HG03108 (cell line): ENCODE measurements at regions not wholly inside any gene's neighbourhood (a gene's known extent, or its start where the extent isn't known, plus 50 kb on each side); places are given as distances from the start of the nearest gene placed in this dataset.
"Not testable (repeated sequence)": the region's sequence is repeated elsewhere in the genome, so short reads cannot be mapped to it uniquely, and the experiment has no call there.

Experiments used
- ATAC-seq: cut with Tn5 transposase; IDR thresholded peaks from one replicate; pipeline ENCODE4 v1.9.1; 2021; ENCODE audit warnings: moderate library complexity; ENCODE audit not compliant: unreplicated experiment

GRCh38 chr22:48083502-48083901 lies 1321.1 kb downstream of the TBC1D22A start:
- ATAC-seq = no peak

DNA sequence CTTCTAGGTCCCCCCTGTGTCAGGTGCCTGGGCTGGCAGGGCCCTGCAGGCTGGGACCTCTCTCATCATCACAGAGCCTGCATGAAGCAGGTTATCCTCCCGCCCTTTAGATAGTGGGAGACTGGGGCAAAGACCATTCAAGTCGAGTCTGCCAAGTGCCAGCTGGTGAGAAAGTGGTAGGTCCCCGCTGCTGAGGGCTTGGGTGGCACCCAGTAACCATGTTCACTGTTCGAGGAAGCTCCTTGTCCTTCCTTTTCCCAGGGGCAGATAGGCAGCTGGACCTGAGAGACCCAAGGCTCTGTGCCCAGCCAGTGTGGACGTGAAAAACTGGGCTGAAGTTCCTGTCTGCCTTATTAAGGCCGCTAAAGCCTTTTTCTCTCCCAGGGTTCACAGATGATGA lies 1319.8 kb downstream of the TBC1D22A start:
- ATAC-seq = no peak

DNA sequence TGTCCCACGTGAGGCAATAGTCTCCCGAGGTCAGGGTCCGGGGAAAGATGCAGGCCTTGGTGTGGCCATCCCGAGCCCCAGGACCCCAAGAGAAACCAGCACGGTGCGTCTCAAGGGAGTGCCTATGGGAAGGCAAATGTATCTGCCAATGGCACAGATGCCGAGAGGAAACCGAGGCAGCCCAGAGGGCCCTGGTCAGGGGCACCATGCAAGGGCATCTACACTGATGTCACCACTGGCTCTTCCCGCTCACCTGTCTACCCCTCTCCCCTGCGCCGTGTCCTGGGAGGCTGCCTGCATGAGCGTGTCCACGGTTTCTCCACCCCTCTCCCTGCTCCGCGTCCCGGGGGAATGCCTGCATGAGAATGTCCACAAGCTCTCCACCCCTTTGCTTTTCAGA lies 1318.8 kb downstream of the TBC1D22A start:
- ATAC-seq = no peak

DNA sequence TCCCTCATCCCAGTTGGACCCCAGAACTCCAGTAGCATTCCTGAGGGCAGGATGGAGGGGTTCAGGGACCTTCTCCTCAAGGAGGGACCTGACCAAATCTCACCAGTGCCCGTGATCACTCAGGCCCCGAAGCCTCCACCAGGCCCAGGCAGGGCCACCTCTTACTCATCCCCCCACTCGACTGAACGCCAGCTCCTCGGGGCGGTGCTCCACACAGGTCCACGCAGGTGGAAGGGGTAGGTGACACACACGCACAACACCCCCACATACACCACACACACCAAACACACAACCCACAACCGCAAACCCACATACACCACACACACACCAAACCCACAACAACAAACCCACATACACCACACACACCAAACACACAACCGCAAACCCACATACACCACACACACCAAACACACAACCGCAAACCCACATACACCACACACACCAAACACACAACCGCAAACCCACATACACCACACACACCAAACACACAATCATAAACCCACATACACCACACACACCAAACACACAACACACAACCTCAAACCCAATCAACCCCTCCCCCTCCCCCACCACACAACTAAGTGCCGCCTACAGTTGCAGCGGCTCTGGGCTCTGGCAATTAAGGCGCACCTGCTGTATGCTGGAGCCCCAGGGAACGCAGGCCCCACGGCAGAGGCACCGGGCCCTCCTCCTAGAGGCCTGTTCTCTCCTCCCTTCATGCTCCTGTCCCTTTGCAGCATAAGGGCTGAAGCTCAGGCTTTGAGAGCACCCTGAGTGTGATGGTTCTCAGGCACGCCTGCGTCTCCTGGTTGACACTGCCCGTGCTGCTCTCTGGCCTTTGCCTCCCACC lies 1318.1 kb downstream of the TBC1D22A start:
- ATAC-seq = no peak

GRCh38 chr22:48079505-48080290 lies 1317.2 kb downstream of the TBC1D22A start:
- no peak for ATAC-seq

DNA sequence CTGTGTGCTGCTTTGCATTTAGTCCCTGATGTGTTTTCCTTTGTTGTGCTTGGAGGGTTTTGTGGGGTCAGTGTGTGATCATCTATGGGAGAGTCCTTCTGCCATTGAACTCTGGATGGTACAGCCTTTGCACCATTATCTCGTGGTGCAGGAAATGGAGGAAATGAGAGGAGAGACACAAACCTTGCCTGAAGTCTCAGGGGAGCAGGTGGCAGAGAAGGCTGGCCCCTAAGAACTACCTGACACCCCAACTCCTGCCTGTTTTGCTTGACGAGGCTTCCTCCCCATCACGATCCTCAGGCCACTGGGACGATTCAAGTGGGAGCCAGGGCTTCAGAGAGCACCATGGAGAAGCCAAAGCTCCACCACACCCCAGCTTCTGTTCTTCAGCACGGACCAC lies 1316.4 kb downstream of the TBC1D22A start:
- no peak for ATAC-seq

DNA sequence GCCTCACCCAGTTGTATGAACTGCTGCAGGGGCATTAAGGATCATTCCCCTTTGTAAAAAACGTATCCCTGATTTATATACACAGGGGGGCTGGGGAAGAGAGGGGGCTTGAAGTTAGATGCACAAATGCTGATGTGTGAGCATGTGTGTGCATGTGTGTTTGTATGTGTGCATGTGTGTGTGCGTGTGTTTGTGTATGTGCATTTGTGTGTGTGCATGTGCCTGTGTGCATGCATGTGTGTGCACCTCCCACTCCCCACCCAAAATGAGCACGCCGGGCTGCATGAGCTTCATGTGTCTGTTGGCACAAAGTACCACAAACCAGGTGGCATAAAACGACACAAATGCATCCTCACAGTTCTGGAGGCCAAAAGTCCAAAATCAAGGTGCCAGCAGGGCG lies 1315.2 kb downstream of the TBC1D22A start:
- no peak for ATAC-seq

DNA sequence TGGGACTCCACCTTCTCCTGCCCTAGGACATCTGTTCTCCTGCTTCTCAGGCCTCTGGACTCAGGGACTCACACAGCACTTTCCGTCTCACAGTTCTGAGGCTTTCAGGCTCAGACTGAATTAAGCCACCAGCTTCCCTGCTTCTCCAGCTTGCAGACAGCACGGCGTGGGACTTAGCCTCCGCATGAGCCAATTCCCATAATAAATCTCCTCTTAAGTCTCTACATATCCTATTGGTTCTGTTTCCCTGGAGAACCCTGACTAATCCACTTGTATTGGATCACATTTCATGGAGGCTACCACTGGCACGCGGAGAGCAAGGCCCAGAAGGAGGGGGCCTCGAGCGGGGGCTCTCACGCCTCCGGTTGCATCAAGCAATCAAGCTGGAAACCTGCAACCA lies 1313.6 kb downstream of the TBC1D22A start:
- no peak for ATAC-seq

GRCh38 chr22:48075604-48076003 lies 1313.2 kb downstream of the TBC1D22A start:
- no peak for ATAC-seq

GRCh38 chr22:48072777-48073176 lies 1310.3 kb downstream of the TBC1D22A start:
- ATAC-seq = no peak

DNA sequence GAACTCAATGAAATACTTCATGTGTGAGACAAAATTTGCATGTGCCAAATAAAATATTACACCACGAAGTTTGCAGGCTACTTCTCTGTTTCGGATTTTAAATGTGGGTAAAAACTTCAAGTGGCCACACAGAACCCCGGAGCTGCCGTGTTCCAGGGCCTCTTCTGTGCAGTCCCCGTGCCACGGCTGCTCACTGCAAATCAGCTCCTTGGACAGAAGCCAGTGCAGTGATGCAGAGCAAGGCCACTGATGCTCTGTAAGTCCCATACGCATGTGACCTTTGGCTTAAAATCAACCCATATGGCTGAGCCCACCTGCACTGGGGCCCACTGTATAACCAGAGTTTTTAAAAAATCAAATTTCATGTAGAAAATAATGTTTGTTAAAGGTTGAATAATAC lies 1309.4 kb downstream of the TBC1D22A start:
- no peak for ATAC-seq

- no peak for ATAC-seq
Observed at GRCh38 chr22:48071305-48071704, 1308.9 kb downstream of the TBC1D22A start.

- no peak for ATAC-seq
Observed at GRCh38 chr22:48070760-48071159, 1308.3 kb downstream of the TBC1D22A start.

GRCh38 chr22:48070083-48070482 lies 1307.6 kb downstream of the TBC1D22A start:
- no peak for ATAC-seq

DNA sequence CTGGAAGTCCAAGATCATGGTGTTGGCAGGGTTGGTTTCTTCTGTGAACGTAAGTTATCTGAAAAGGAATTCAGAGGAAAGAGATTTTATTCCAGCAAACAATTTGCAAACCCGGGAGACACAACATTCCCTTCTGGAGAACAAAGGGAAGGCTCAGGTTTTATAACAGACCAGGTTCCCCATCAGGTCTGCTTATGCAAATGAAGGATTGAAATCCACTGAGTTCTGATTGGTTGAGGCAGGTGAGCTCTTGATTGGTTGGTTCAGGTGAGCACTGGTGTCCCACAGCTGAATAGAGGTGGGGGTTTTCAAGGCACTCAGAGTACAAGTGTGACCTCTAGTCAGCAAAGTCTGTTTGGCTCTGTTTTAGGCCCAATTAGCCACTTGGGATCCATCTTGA lies 1306.8 kb downstream of the TBC1D22A start:
- ATAC-seq = no peak

- ATAC-seq = no peak
Observed at GRCh38 chr22:48068323-48068885, 1306.0 kb downstream of the TBC1D22A start.

DNA sequence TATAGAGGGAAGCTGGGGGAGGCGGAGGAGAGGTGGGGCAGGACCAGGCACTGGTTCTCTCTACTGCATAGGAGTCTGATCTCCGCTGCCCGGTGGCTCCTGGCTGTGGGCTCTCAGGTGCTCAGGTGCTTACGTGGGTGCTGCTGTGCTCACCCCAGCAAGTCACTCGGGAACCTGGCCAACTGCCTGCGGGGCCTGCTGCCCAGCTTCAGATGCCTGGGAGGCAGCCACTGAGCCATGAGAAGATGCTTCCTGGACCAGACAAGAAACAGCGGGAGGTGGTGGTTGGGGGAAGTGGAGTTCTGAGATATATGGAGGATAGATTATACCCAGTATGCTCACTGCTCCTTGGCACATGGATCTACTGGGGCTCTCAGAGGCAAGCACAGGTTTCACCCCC lies 1303.4 kb downstream of the TBC1D22A start:
- no peak for ATAC-seq

- no peak for ATAC-seq
Observed at GRCh38 chr22:48061726-48062125, 1299.3 kb downstream of the TBC1D22A start.

GRCh38 chr22:48060266-48060665 lies 1297.8 kb downstream of the TBC1D22A start:
- no peak for ATAC-seq

DNA sequence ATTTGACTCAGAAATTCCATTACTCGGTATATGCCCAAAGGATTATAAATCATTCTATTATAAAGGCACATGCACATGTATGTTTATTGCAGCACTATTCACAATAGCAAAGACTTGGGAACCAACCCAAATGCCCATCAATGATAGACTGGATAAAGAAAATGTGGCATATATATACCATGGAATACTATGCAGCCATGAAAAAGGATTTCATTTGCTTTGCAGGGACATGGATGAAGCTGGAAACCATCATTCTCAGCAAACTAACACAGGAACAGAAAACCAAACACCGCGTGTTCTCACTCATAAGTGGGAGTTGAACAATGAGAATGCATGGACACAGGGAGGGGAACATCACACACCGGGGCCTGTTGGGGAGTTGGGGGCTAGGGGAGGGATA lies 1297.1 kb downstream of the TBC1D22A start:
- ATAC-seq = not testable (repeated sequence)

GRCh38 chr22:48057116-48057835 lies 1294.8 kb downstream of the TBC1D22A start:
- ATAC-seq = no peak
